ENCODE measurements at regions not wholly inside any gene's neighbourhood (a gene's known extent, or its start where the extent isn't known, plus 50 kb on each side); places are given as distances from the start of the nearest gene placed in this dataset.

- no peak for DNase-seq
These were observed 1560.4 kb downstream of the OTOL1 start for GRCh38 chr3:163056874-163057497.

DNA sequence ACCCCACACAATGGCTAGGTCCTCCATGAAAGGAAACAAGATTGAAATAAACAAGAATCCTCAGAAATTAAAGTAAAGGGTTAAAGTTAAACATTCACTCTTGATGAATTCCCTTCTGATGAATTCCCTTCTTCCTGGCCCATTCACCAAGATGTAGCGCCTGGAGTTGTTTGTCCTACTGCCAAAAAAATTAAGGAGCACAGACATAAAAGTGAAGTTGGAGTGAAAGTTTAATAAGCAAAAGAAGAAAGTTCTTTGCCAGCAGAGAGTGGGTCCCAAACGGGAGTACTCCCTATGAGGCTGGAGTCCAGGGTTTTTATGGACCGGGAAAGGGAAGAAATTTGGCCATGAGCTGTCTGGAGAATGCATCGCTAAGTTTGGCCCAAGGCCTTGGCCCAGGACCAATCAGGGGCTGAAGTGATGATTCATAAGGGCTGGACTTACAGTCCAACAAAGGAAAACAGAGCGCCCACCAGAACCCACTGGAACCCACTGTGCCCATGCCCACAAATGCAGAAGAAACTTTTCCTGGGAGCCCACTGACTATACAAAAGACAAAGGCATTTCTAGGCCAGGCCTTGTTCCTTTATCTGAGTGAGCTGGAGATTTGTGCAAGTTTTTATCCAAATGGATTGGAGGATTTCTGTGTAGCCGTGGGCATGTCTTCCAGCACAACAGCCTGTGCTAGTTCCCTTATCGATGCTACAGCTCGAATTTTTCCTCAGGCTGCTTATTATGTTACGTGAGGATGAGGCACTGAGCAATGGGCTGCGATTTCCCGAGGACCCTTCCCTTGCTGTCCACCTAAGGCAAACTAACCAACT lies 1561.6 kb downstream of the OTOL1 start:
- peak; percentile 29 for DNase-seq

GRCh38 chr3:163071713-163072112 lies 1575.1 kb downstream of the OTOL1 start:
- no peak for DNase-seq
